ENCODE measurements at regions not wholly inside any gene's neighbourhood (a gene's known extent, or its start where the extent isn't known, plus 50 kb on each side); places are given as distances from the start of the nearest gene placed in this dataset.

- Histone ChIP-seq H3K36me3 (no peaks in the 10 kb centered on the region), H3K4me3 (no peak overlapping the region), H3K4me1 (ENCODE audit: insufficient read depth) (no peaks in the 10 kb centered on the region), H3K27me3 (no peaks in the 10 kb centered on the region), H3K9me3 (no peaks in the 10 kb centered on the region), H3K27ac (no peak overlapping the region)
- no peak for DNase-seq
- 89 to 99% (median 97%) methylated on average over 7 of the region's 7 CpGs for WGBS, 3 donors
- intact Hi-C loops (cut with DNase I) = no loop called here
- TF ChIP-seq EP300 (IDR thresholded peaks at IDR 0.05) (no peak), POLR2A (IDR thresholded peaks at IDR 0.05) (no peak), CTCF (IDR thresholded peaks at IDR 0.05) (no peak)
These were observed 87.9 kb downstream of the INHBB start for GRCh38 chr2:120433816-120434290.

- Histone ChIP-seq H3K4me3 (no peak overlapping the region), H3K36me3 (no peaks in the 10 kb centered on the region), H3K27me3 (no peaks in the 10 kb centered on the region), H3K4me1 (ENCODE audit: insufficient read depth) (no peaks in the 10 kb centered on the region), H3K9me3 (no peaks in the 10 kb centered on the region), H3K27ac (no peak overlapping the region)
- 76 to 81% (median 76%) methylated on average over 22 of the region's 22 CpGs for WGBS, 3 donors
- DNase-seq = no peak
- intact Hi-C loops (cut with DNase I) = no loop called here
- no peak for TF ChIP-seq EP300 (IDR thresholded peaks at IDR 0.05)
- TF ChIP-seq POLR2A (IDR thresholded peaks at IDR 0.05) = no peak
- no peak for TF ChIP-seq CTCF (IDR thresholded peaks at IDR 0.05)
These were observed 88.8 kb downstream of the INHBB start for GRCh38 chr2:120434492-120435308.

- Histone ChIP-seq H3K27ac (no peak overlapping the region), H3K9me3 (no peaks in the 10 kb centered on the region), H3K4me3 (no peak overlapping the region), H3K36me3 (no peaks in the 10 kb centered on the region), H3K4me1 (ENCODE audit: insufficient read depth) (no peaks in the 10 kb centered on the region), H3K27me3 (no peaks in the 10 kb centered on the region)
- DNase-seq = no peak
- intact Hi-C loops (cut with DNase I) = no loop called here
- TF ChIP-seq CTCF (IDR thresholded peaks at IDR 0.05) (no peak), POLR2A (IDR thresholded peaks at IDR 0.05) (no peak), EP300 (IDR thresholded peaks at IDR 0.05) (no peak)
- WGBS, 3 donors = 83 to 87% (median 83%) methylated on average over 11 of the region's 11 CpGs
These were observed 89.9 kb downstream of the INHBB start for GRCh38 chr2:120435671-120436459.

GRCh38 chr2:120436460-120436739 is 90.5 kb downstream of the INHBB start:
- H3K4me3 ChIP-seq = no peak overlapping the region
- H3K27ac ChIP-seq = no peak overlapping the region
- intact Hi-C loops (cut with DNase I) = no loop called here
- no peaks in the 10 kb centered on the region for H3K9me3 ChIP-seq
- H3K4me1 ChIP-seq (ENCODE audit: insufficient read depth) = no peaks in the 10 kb centered on the region
- 50 to 88% (median 58%) methylated on average over 1 of the region's 1 CpG for WGBS, 3 donors
- H3K36me3 ChIP-seq = no peaks in the 10 kb centered on the region
- peak in 3 of 5 donors; percentile 27 to 45 (median 41) for DNase-seq
- no peaks in the 10 kb centered on the region for H3K27me3 ChIP-seq
- no peak for TF ChIP-seq CTCF (IDR thresholded peaks at IDR 0.05)
- TF ChIP-seq POLR2A (IDR thresholded peaks at IDR 0.05) = no peak
- no peak for TF ChIP-seq EP300 (IDR thresholded peaks at IDR 0.05)
